Stimulated activated effector memory CD8-positive, alpha-beta T cell treated with anti-CD3 and anti-CD28 coated beads, Interleukin-12 subunit alpha, Interleukin-12 subunit beta, amount 100 ng/mL, for 72 hours (primary cell): ENCODE measurements at regions not wholly inside any gene's neighbourhood (a gene's known extent, or its start where the extent isn't known, plus 50 kb on each side); places are given as distances from the start of the nearest gene placed in this dataset.

Experiments
- ATAC-seq: fragments of 150-1000 bp; cut with Tn5 transposase; 2 replicates; pipeline ENCODE4 v1.10.0; 2021
- DNase-seq, 2 donors: peaks; one replicate each; pipeline ENCODE4 v3.0.0; 2021 to 2022; ENCODE audit warnings: low spot score in 2 of 2
- H3K27ac Mint-ChIP-seq: one replicate; pipeline ENCODE4 v1.8.0; 2022; ENCODE audit warnings: mild to moderate bottlenecking, mixed read lengths
- H3K36me3 Mint-ChIP-seq: one replicate; pipeline ENCODE4 v1.8.0; 2022; ENCODE audit warnings: mild to moderate bottlenecking, mixed read lengths
- H3K4me1 Mint-ChIP-seq: one replicate; pipeline ENCODE4 v1.8.0; 2022; ENCODE audit warnings: mixed read lengths
- H3K4me3 Mint-ChIP-seq: one replicate; pipeline ENCODE4 v1.8.0; 2022; ENCODE audit warnings: mild to moderate bottlenecking, mixed read lengths
- H3K9me3 Mint-ChIP-seq: one replicate; pipeline ENCODE4 v1.8.0; 2022; ENCODE audit warnings: mixed read lengths

GRCh38 chr6:168981187-168981586 lies 272.5 kb downstream of the THBS2 start:
- no peak for DNase-seq
- Mint-ChIP-seq H3K4me1 (no peaks in the 10 kb centered on the region), H3K27ac (no peak overlapping the region), H3K4me3 (no peak overlapping the region), H3K36me3 (no peaks in the 10 kb centered on the region), H3K9me3 (peaks cover 14% of the 10 kb centered on the region)
- no peak for ATAC-seq

- no peak overlapping the region for H3K4me3 Mint-ChIP-seq
- peaks cover 14% of the 10 kb centered on the region for H3K9me3 Mint-ChIP-seq
- no peak overlapping the region for H3K27ac Mint-ChIP-seq
- H3K36me3 Mint-ChIP-seq = no peaks in the 10 kb centered on the region
- no peaks in the 10 kb centered on the region for H3K4me1 Mint-ChIP-seq
- ATAC-seq (no peak), DNase-seq (no peak)
Measured at GRCh38 chr6:168979254-168979653, 274.4 kb downstream of the THBS2 start.

- DNase-seq (no peak), ATAC-seq (no peak)
- H3K36me3 Mint-ChIP-seq = no peaks in the 10 kb centered on the region
- H3K4me3 Mint-ChIP-seq = no peak overlapping the region
- no peaks in the 10 kb centered on the region for H3K9me3 Mint-ChIP-seq
- H3K27ac Mint-ChIP-seq = no peak overlapping the region
- H3K4me1 Mint-ChIP-seq = no peaks in the 10 kb centered on the region
Measured at GRCh38 chr6:168972128-168972527, 281.5 kb downstream of the THBS2 start.

- no peak overlapping the region for H3K4me3 Mint-ChIP-seq
- H3K4me1 Mint-ChIP-seq = no peaks in the 10 kb centered on the region
- ATAC-seq = no peak
- no peak overlapping the region for H3K27ac Mint-ChIP-seq
- H3K36me3 Mint-ChIP-seq = no peaks in the 10 kb centered on the region
- no peak for DNase-seq
- no peaks in the 10 kb centered on the region for H3K9me3 Mint-ChIP-seq
Measured at GRCh38 chr6:168971549-168971948, 282.1 kb downstream of the THBS2 start.

- no peak overlapping the region for H3K27ac Mint-ChIP-seq
- DNase-seq (no peak), ATAC-seq (no peak)
- H3K9me3 Mint-ChIP-seq = no peaks in the 10 kb centered on the region
- no peaks in the 10 kb centered on the region for H3K36me3 Mint-ChIP-seq
- H3K4me3 Mint-ChIP-seq = no peak overlapping the region
- no peaks in the 10 kb centered on the region for H3K4me1 Mint-ChIP-seq
Measured at GRCh38 chr6:168968801-168969200, 284.8 kb downstream of the THBS2 start.

- Mint-ChIP-seq H3K36me3 (no peaks in the 10 kb centered on the region), H3K4me1 (no peaks in the 10 kb centered on the region), H3K9me3 (no peaks in the 10 kb centered on the region), H3K27ac (no peak overlapping the region), H3K4me3 (no peak overlapping the region)
- DNase-seq = no peak
- peak; percentile 69 for ATAC-seq
Measured at GRCh38 chr6:168968228-168968627, 285.4 kb downstream of the THBS2 start.

GRCh38 chr6:168967281-168967925 lies 286.2 kb downstream of the THBS2 start:
- no peak for ATAC-seq
- Mint-ChIP-seq H3K27ac (no peak overlapping the region), H3K4me1 (no peaks in the 10 kb centered on the region)

GRCh38 chr6:168964138-168964835 lies 289.4 kb downstream of the THBS2 start:
- Mint-ChIP-seq H3K4me3 (no peak overlapping the region), H3K9me3 (no peaks in the 10 kb centered on the region), H3K36me3 (no peaks in the 10 kb centered on the region), H3K4me1 (no peaks in the 10 kb centered on the region), H3K27ac (no peak overlapping the region)
- DNase-seq = no peak
- ATAC-seq = no peak

More at GRCh38 chr6:168967281-168967925, 286.2 kb downstream of the THBS2 start:
- Mint-ChIP-seq H3K36me3 (no peaks in the 10 kb centered on the region), H3K9me3 (no peaks in the 10 kb centered on the region), H3K4me3 (no peak overlapping the region)
- DNase-seq = no peak

- H3K4me1 Mint-ChIP-seq = no peaks in the 10 kb centered on the region
- DNase-seq (no peak), ATAC-seq (no peak)
- no peaks in the 10 kb centered on the region for H3K9me3 Mint-ChIP-seq
- H3K27ac Mint-ChIP-seq = no peak overlapping the region
- H3K4me3 Mint-ChIP-seq = no peak overlapping the region
- H3K36me3 Mint-ChIP-seq = no peaks in the 10 kb centered on the region
Measured at GRCh38 chr6:168962886-168963285, 290.8 kb downstream of the THBS2 start.

- Mint-ChIP-seq H3K9me3 (no peaks in the 10 kb centered on the region), H3K4me3 (no peak overlapping the region)
- no peak for ATAC-seq
Measured at GRCh38 chr6:168961264-168961656, 292.4 kb downstream of the THBS2 start.

GRCh38 chr6:168960551-168961263 lies 292.9 kb downstream of the THBS2 start:
- Mint-ChIP-seq H3K9me3 (no peaks in the 10 kb centered on the region), H3K36me3 (no peaks in the 10 kb centered on the region), H3K4me1 (no peaks in the 10 kb centered on the region), H3K27ac (no peak overlapping the region), H3K4me3 (no peak overlapping the region)
- DNase-seq (no peak), ATAC-seq (no peak)

More at GRCh38 chr6:168961264-168961656, 292.4 kb downstream of the THBS2 start:
- DNase-seq = no peak
- H3K27ac Mint-ChIP-seq = no peak overlapping the region
- no peaks in the 10 kb centered on the region for H3K36me3 Mint-ChIP-seq
- no peaks in the 10 kb centered on the region for H3K4me1 Mint-ChIP-seq

GRCh38 chr6:168959696-168960095 lies 293.9 kb downstream of the THBS2 start:
- ATAC-seq (no peak), DNase-seq (no peak)
- H3K4me1 Mint-ChIP-seq = no peaks in the 10 kb centered on the region
- H3K9me3 Mint-ChIP-seq = no peaks in the 10 kb centered on the region
- H3K27ac Mint-ChIP-seq = no peak overlapping the region
- no peak overlapping the region for H3K4me3 Mint-ChIP-seq
- no peaks in the 10 kb centered on the region for H3K36me3 Mint-ChIP-seq

GRCh38 chr6:168956884-168957730 lies 296.5 kb downstream of the THBS2 start:
- Mint-ChIP-seq H3K4me3 (no peak overlapping the region), H3K9me3 (no peaks in the 10 kb centered on the region), H3K27ac (no peak overlapping the region), H3K36me3 (no peaks in the 10 kb centered on the region), H3K4me1 (no peaks in the 10 kb centered on the region)
- ATAC-seq (peak; percentile 74), DNase-seq (peak in 1 of 2 donors; percentile 62)

- no peak for DNase-seq
- Mint-ChIP-seq H3K4me3 (no peak overlapping the region), H3K27ac (no peak overlapping the region), H3K36me3 (no peaks in the 10 kb centered on the region), H3K4me1 (no peaks in the 10 kb centered on the region), H3K9me3 (no peaks in the 10 kb centered on the region)
- ATAC-seq = peak; percentile 32
Measured at GRCh38 chr6:168956141-168956838, 297.4 kb downstream of the THBS2 start.

GRCh38 chr6:168953461-168953860 lies 300.2 kb downstream of the THBS2 start:
- no peaks in the 10 kb centered on the region for H3K9me3 Mint-ChIP-seq
- H3K27ac Mint-ChIP-seq = no peak overlapping the region
- DNase-seq (no peak), ATAC-seq (no peak)
- H3K4me1 Mint-ChIP-seq = no peaks in the 10 kb centered on the region
- no peak overlapping the region for H3K4me3 Mint-ChIP-seq
- no peaks in the 10 kb centered on the region for H3K36me3 Mint-ChIP-seq
